Sigmoid colon (tissue), 6 donors: ENCODE measurements at regions not wholly inside any gene's neighbourhood (a gene's known extent, or its start where the extent isn't known, plus 50 kb on each side); places are given as distances from the start of the nearest gene placed in this dataset.
"Not testable (repeated sequence)": the region's sequence is repeated elsewhere in the genome, so short reads cannot be mapped to it uniquely, and the experiment has no call there.

Source experiments
- DNase-seq: peaks from one replicate; pipeline ENCODE4 v3.0.0-alpha.2; 2019
- H3K27ac ChIP-seq, 4 donors: fragments of 200-600 bp; sonication (generic); one replicate each; pipeline ENCODE4 v1.5.1; 2016 to 2019; ENCODE audit warnings: mild to moderate bottlenecking in 1 of 4
- H3K27me3 ChIP-seq, 3 donors: fragments of 200-600 bp; sonication (generic); one replicate each; pipeline ENCODE4 v1.5.1; 2019; ENCODE audit warnings: mild to moderate bottlenecking in 1 of 3
- H3K36me3 ChIP-seq, 4 donors: fragments of 200-600 bp; sonication (generic); one replicate each; pipeline ENCODE4 v1.5.1; 2016 to 2019
- H3K4me1 ChIP-seq, 4 donors: fragments of 200-600 bp; sonication (generic); one replicate each; pipeline ENCODE4 v1.5.1; 2017 to 2019
- H3K4me3 ChIP-seq, 4 donors: fragments of 200-600 bp; sonication (generic); one replicate each; pipeline ENCODE4 v1.5.1; 2017 to 2019; ENCODE audit warnings: mild to moderate bottlenecking in 2 of 4, moderate library complexity in 1 of 4
- H3K9me3 ChIP-seq, 4 donors: fragments of 200-600 bp in 3 of 4; sonication (generic) in 3 of 4; one replicate each; pipeline versions ENCODE4 v1.5.1 to v1.6.1; 2013 to 2019
- POLR2AphosphoS5 ChIP-seq, 4 donors: sonication (generic); formaldehyde crosslinking; IDR thresholded peaks; one replicate each; pipeline ENCODE4 v1.6.1; 2017; ENCODE audit warnings: antibody characterized with exemption in 4 of 4
- WGBS, 2 donors: extraction: QIAGEN DNeasy Blood & Tissue Kit; methylation state at CpG; one replicate each; pipeline ENCODE4 v1.1.7; 2013; 5-methylcytosine and 5-hydroxymethylcytosine counted together
- intact Hi-C: fragments of 100-400 bp; cut with DNase I; formaldehyde crosslinking; loops from one replicate; pipeline ENCODE4 v1.15.1; 2023
- donor health status: healthy with polysubstance abuse.
- donor health status: healthy.

- H3K36me3 ChIP-seq, DNase-seq, H3K9me3 ChIP-seq, H3K27me3 ChIP-seq, H3K4me3 ChIP-seq: not testable (repeated sequence)
- intact Hi-C loops = loop anchor here (10.0 kb wide), 1 partner anchor 74 kb away; no protein-coding TSS in a partner anchor
- WGBS, 2 donors = 21 to 68% methylated on average over 9 of the region's 9 CpGs
- TF ChIP-seq POLR2AphosphoS5 (IDR thresholded peaks at IDR 0.05) = peak in 2 of 4 donors; percentile 26 to 27
- Histone ChIP-seq H3K4me1 (peaks cover 0 to 22% (median 15%) of the 10 kb centered on the region in 4 donors), H3K27ac (peak overlapping the region in 1 of 4 donors; percentile 68)
These were observed 50.3 kb upstream of the PAX8 start for GRCh38 chr2:113328973-113329372.

- H3K4me3 ChIP-seq, H3K27me3 ChIP-seq, DNase-seq, H3K36me3 ChIP-seq, H3K9me3 ChIP-seq: not testable (repeated sequence)
- intact Hi-C loops = loop anchor here (10.0 kb wide), 1 partner anchor 74 kb away; no protein-coding TSS in a partner anchor
- Histone ChIP-seq H3K27ac (peak overlapping the region in 1 of 4 donors; percentile 68), H3K4me1 (peaks cover 0 to 23% (median 15%) of the 10 kb centered on the region in 4 donors)
- 89 to 94% methylated on average over 1 of the region's 1 CpG for WGBS, 2 donors
These were observed 49.9 kb upstream of the PAX8 start for GRCh38 chr2:113328572-113328971.
